PC-9 (cell line): ENCODE measurements at regions not wholly inside any gene's neighbourhood (a gene's known extent, or its start where the extent isn't known, plus 50 kb on each side); places are given as distances from the start of the nearest gene placed in this dataset.

Experiments
- BruUV-seq: library from RNA; stranded (reverse); fragments of 400-500 nt; replicated peaks from 2 replicates; lab custom pipeline; 2021; lab: Mats Ljungman, UMichigan
- CTCF ChIA-PET: fragments of 300-600 bp; sonication (Branson Sonifier 250); formaldehyde crosslinking; loops from one replicate; lab custom pipeline; 2022; ENCODE audit warnings: antibody characterized with exemption; lab: Charles Lee
- POLR2A ChIA-PET: fragments of 300-600 bp; sonication (Branson Sonifier 250); formaldehyde crosslinking; loops from one replicate; lab custom pipeline; 2022; ENCODE audit warnings: antibody characterized with exemption; ENCODE audit not compliant: unreplicated experiment; lab: Charles Lee
- DNase-seq, 2 experiments: peaks; one replicate each; pipeline versions ENCODE4 v3.0.0 to v3.0.0-alpha.2; 2015 to 2022; ENCODE audit warnings: mixed read lengths in 1 of 2
- H2AFZ ChIP-seq: fragments of 200-600 bp; sonication (generic); 2 replicates; pipeline ENCODE4 v1.8.1; 2017; ENCODE audit warnings: antibody characterized with exemption
- H3F3A ChIP-seq: fragments of 200-600 bp; sonication (generic); 2 replicates; pipeline ENCODE4 v1.8.1; 2017; ENCODE audit warnings: antibody characterized with exemption, mild to moderate bottlenecking, low read depth; ENCODE audit not compliant: insufficient read depth
- H3K27ac ChIP-seq: fragments of 200-600 bp; sonication (generic); 2 replicates; pipeline ENCODE4 v1.6.1; 2016; ENCODE audit warnings: mixed run types
- H3K27me3 ChIP-seq: fragments of 200-600 bp; sonication (generic); 2 replicates; pipeline ENCODE4 v1.6.1; 2016; ENCODE audit warnings: low read depth, mixed run types; ENCODE audit not compliant: insufficient read depth
- H3K36me3 ChIP-seq: fragments of 200-600 bp; sonication (generic); 2 replicates; pipeline ENCODE4 v1.6.1; 2016; ENCODE audit warnings: low read depth, mixed run types
- H3K4me1 ChIP-seq: fragments of 200-600 bp; sonication (generic); replicated peaks from 2 replicates; pipeline ENCODE4 v1.6.1; 2016; ENCODE audit warnings: mixed run types; ENCODE audit not compliant: insufficient read depth
- H3K4me2 ChIP-seq: fragments of 200-600 bp; sonication (generic); 2 replicates; pipeline ENCODE4 v1.6.1; 2017; ENCODE audit warnings: mixed run types
- H3K4me3 ChIP-seq: fragments of 200-600 bp; sonication (generic); 2 replicates; pipeline ENCODE4 v1.6.1; 2016; ENCODE audit warnings: mixed run types
- H3K79me2 ChIP-seq: fragments of 200-600 bp; sonication (generic); 2 replicates; pipeline ENCODE4 v1.6.1; 2017; ENCODE audit warnings: low read depth, mixed run types
- H3K9me2 ChIP-seq: fragments of 200-600 bp; sonication (generic); 2 replicates; pipeline ENCODE4 v1.8.1; 2017; ENCODE audit warnings: mild to moderate bottlenecking; ENCODE audit not compliant: insufficient read depth
- H3K9me3 ChIP-seq: fragments of 200-600 bp; sonication (generic); 2 replicates; pipeline ENCODE4 v1.8.1; 2016; ENCODE audit warnings: low read depth; ENCODE audit not compliant: insufficient read depth
- H4K20me1 ChIP-seq: fragments of 200-600 bp; sonication (generic); 2 replicates; pipeline ENCODE4 v1.8.1; 2017; ENCODE audit not compliant: insufficient read depth
- EZH2 ChIP-seq: fragments of 200-600 bp; sonication (generic); IDR thresholded peaks from 2 replicates; pipeline ENCODE4 v1.8.0; 2017; ENCODE audit warnings: antibody characterized with exemption, low read depth
- intact Hi-C: fragments of 100-400 bp; cut with micrococcal nuclease; formaldehyde crosslinking; loops from one replicate; pipeline ENCODE4 v1.10.0; 2022; ENCODE audit not compliant: unreplicated experiment
- TF ChIP-seq, protein P1 (sequence below): fragments of 200-600 bp; sonication (generic); conservative IDR thresholded peaks from 2 replicates; pipeline ENCODE4 v1.6.1; 2017; ENCODE audit warnings: mixed run types, antibody characterized with exemption, mild to moderate bottlenecking, moderate library complexity

DNA sequence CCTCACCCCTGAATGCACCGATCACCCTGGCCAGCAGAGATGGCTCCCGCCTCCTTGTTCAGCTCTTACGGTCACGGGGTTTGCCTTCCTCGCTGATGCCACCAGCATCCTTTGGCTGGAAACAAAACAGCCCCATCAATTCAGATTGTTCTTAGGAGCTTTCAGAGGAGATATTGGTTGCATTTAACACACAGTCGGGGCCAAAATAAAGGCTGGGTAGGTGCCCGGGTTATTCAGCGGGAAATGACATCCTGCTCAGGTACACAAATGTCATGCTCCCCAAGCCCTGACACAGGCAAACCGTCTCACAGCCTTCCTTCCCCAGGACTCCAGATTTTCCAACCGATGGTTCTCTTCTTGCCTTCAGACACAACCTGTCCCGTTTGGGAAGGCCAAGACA is 62.4 kb upstream of the MEF2A start:
- Histone ChIP-seq H3K79me2 (no peaks in the 10 kb centered on the region), H3K9me2 (no peaks in the 10 kb centered on the region), H3K27ac (no peak overlapping the region), H4K20me1 (no peaks in the 10 kb centered on the region), H3K4me1 (0 out of 2 replicates have a peak, but pooled peaks cover 3% of the 10 kb centered on the region), H3F3A (no peaks in the 10 kb centered on the region), H3K4me3 (no peak overlapping the region), H2AFZ (no peak overlapping the region), H3K4me2 (no peak overlapping the region), H3K36me3 (no peaks in the 10 kb centered on the region), H3K9me3 (no peaks in the 10 kb centered on the region), H3K27me3 (no peaks in the 10 kb centered on the region)
- TF ChIP-seq, protein P1, sequence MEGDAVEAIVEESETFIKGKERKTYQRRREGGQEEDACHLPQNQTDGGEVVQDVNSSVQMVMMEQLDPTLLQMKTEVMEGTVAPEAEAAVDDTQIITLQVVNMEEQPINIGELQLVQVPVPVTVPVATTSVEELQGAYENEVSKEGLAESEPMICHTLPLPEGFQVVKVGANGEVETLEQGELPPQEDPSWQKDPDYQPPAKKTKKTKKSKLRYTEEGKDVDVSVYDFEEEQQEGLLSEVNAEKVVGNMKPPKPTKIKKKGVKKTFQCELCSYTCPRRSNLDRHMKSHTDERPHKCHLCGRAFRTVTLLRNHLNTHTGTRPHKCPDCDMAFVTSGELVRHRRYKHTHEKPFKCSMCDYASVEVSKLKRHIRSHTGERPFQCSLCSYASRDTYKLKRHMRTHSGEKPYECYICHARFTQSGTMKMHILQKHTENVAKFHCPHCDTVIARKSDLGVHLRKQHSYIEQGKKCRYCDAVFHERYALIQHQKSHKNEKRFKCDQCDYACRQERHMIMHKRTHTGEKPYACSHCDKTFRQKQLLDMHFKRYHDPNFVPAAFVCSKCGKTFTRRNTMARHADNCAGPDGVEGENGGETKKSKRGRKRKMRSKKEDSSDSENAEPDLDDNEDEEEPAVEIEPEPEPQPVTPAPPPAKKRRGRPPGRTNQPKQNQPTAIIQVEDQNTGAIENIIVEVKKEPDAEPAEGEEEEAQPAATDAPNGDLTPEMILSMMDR, result no peak
- TF ChIP-seq EZH2, result no peak
- BruUV-seq, result no TSS peak
- intact Hi-C loops, result no loop called here
- no peak for DNase-seq
- ChIA-PET CTCF (no interaction called here), POLR2A (no interaction called here)

DNA sequence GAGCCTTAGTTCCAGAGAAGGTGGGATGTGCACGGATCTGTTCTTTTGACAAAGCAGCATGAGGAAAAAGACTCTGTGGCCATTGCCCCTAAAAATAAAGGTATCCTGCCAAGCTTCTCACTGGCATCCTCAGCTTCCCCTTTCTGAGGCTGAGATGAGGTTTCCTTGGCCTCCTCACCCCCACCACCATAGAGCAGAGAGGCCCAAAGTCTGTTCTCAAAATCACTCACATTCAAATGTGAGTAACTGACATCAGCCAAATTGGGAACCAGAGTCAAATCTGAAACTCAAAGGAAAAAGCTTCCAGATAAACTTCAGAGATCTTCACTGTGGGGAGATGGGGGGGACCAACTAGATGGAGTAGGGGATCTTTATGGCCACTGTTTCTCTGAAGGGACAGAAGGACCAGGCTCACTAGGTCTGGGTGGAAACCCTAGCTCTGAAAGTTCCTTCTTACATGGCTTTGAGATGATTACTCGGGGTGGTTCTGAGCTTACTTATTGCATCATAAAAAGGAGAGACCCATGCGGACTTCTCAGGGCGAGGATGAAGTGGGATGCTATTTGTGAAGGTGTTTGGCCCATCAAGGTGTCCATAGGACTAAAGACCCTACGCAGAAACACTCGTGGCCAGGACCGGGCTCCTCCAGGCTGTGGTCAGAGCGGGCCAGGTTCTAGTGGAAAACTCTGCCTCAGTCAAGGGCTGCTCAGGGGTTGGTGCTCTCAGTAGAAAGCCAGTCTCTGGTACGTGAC is 61.5 kb upstream of the MEF2A start:
- H4K20me1 ChIP-seq, result no peaks in the 10 kb centered on the region
- CTCF ChIA-PET, result interaction anchor here (0.8 to 1.4 kb wide), 2 partner anchors 69 to 95 kb away, joined by 4 to 5 read pairs; no protein-coding TSS in a partner anchor
- H3K9me2 ChIP-seq, result no peaks in the 10 kb centered on the region
- H3K4me3 ChIP-seq, result no peak overlapping the region
- no peak overlapping the region for H3K27ac ChIP-seq
- no peaks in the 10 kb centered on the region for H3K36me3 ChIP-seq
- POLR2A ChIA-PET, result interaction anchor here (0.6 kb wide), 1 partner anchor 51 kb away, joined by 4 read pairs; no protein-coding TSS in a partner anchor
- H2AFZ ChIP-seq, result no peak overlapping the region
- no peaks in the 10 kb centered on the region for H3F3A ChIP-seq
- no TSS peak for BruUV-seq
- TF ChIP-seq, protein P1, result no peak
- no peak for TF ChIP-seq EZH2
- no peak for DNase-seq
- intact Hi-C loops, result no loop called here
- H3K79me2 ChIP-seq, result no peaks in the 10 kb centered on the region
- no peaks in the 10 kb centered on the region for H3K9me3 ChIP-seq
- 0 out of 2 replicates have a peak, but pooled peaks cover 3% of the 10 kb centered on the region for H3K4me1 ChIP-seq
- no peaks in the 10 kb centered on the region for H3K27me3 ChIP-seq
- peak overlapping the region; percentile 51; the same call in 1 of the 2 replicates for H3K4me2 ChIP-seq

DNA sequence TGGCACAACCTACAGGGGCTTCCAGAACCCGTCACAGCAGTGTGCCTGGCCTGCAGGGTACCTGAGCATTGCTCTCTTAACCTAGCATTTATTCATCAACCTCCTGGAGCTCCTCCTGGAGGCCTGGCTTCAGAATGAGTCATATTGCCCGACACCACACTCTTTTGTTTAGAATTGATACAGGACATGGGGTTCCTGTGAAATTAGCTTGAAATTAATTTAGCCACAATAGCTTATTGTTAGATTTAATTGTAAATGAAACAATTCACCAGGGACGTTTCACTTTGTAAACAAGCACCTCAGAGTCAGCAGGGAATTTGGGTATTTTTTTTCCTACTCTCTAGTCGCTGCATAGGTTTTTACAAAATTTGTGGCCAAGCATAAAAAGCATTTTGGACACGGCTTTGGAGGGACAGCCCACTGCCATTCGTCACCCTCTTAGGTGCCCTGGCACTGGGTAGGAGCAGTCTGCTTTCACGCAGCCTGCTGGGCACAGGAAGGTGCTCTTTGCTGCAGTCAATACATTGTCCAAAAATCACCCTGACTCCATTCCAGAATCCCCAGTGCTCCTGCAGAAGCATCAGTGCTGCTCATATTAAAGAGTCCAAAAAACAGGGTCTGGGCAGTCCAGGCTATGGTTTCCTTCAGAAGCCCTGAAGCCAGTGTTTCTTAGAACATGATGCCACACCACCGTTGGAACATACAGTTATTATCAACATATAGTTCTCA is 60.8 kb upstream of the MEF2A start:
- intact Hi-C loops, result no loop called here
- ChIA-PET CTCF (interaction anchor here (0.6 to 1.4 kb wide), 3 partner anchors 15 to 96 kb away, joined by 3 to 5 read pairs (median 4); no protein-coding TSS in a partner anchor), POLR2A (interaction anchor here (0.6 kb wide), 1 partner anchor 52 kb away, joined by 4 read pairs; no protein-coding TSS in a partner anchor)
- Histone ChIP-seq H3K9me2 (no peaks in the 10 kb centered on the region), H3K4me1 (0 out of 2 replicates have a peak, but pooled peaks cover 3% of the 10 kb centered on the region), H3K9me3 (no peaks in the 10 kb centered on the region), H3K79me2 (no peaks in the 10 kb centered on the region), H3K4me2 (peak overlapping the region; percentile 51), H3K27me3 (no peaks in the 10 kb centered on the region), H3K36me3 (no peaks in the 10 kb centered on the region), H3K4me3 (no peak overlapping the region), H4K20me1 (no peaks in the 10 kb centered on the region), H3K27ac (no peak overlapping the region), H2AFZ (peak overlapping the region; percentile 55; the same call in 1 of the 2 replicates), H3F3A (no peaks in the 10 kb centered on the region)
- DNase-seq, result peak in 1 of 2 experiments; percentile 10
- no TSS peak for BruUV-seq
- no peak for TF ChIP-seq EZH2
- TF ChIP-seq, protein P1, result no peak; the same call in 1 of the 2 replicates
